HG03103 (cell line): ENCODE measurements at regions not wholly inside any gene's neighbourhood (a gene's known extent, or its start where the extent isn't known, plus 50 kb on each side); places are given as distances from the start of the nearest gene placed in this dataset.
"Not testable (repeated sequence)": the region's sequence is repeated elsewhere in the genome, so short reads cannot be mapped to it uniquely, and the experiment has no call there.

Source experiments
- ATAC-seq: cut with Tn5 transposase; IDR thresholded peaks from one replicate; pipeline ENCODE4 v1.9.1; 2021; ENCODE audit warnings: low read depth; ENCODE audit not compliant: unreplicated experiment

GRCh38 chr20:12913781-12914443 is 94.9 kb upstream of the SPTLC3 start:
- no peak for ATAC-seq

GRCh38 chr20:12914804-12915203 is 94.0 kb upstream of the SPTLC3 start:
- no peak for ATAC-seq

DNA sequence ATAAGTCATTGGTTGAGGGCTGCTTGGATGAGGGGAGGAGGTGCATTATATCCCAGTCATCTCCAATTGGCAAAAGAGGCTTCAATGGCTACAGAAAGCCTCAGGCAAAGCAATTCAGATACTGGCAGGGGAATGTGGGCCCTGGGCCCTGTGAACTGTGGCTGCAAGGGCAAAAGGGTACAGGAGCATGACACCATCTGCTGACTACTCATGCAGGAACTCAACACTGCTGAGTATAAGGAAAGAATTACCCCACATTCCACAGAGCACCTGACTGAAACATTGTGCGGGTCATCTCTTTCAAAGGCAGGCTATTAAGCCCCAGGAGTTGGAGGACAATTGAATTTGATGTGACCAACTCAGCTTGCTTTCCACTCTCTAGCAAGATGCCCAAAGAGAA is 92.1 kb upstream of the SPTLC3 start:
- ATAC-seq = no peak

DNA sequence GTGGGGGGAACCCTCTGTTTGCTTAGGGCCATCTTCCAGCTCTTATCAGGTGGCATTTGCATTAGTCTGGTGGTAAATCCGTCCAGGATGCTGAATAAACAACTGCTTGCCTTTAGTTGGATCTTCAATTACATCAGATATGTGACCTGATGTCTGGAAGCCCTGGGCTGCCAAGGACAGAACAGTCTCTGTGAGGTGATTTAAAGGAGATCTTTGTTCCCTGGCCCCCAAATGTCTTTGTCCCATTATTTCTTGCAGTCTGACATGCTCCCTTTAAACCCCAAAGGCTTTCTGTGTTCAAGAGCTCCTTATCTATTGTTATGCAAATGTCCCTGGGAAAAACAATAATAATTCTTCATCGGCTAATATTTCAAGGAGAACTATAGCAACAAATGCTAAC is 84.6 kb upstream of the SPTLC3 start:
- no peak for ATAC-seq

DNA sequence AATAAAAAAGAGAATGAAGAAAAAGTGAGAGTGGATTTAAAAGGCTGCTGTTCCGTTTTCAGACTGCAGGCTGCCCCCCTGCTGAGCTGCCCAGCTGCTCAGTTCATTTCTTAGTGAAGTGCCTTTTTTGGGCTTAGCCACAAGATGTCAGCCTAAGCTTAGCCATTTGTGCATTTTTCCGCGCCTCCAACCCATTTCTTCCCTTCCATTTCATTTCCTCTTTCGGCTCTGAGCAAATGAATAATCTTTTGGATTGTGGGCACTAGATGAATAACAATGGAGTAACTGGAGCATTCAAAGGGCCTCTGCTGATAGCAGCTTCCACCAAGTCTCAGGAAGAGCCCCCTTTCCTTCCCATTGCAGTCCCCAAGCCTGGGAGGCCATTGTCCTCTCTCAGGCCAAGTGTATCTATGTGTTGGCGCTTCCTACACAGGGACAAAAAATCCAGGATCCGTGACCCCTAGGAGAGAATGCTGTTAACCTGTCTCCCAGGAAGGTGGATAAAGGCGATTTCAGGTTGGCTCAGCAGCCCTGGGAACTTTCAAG is 83.5 kb upstream of the SPTLC3 start:
- ATAC-seq = peak; percentile 98

- ATAC-seq = no peak
Observed at GRCh38 chr20:12925863-12926793, 82.6 kb upstream of the SPTLC3 start.

GRCh38 chr20:12927489-12927888 is 81.3 kb upstream of the SPTLC3 start:
- no peak for ATAC-seq

DNA sequence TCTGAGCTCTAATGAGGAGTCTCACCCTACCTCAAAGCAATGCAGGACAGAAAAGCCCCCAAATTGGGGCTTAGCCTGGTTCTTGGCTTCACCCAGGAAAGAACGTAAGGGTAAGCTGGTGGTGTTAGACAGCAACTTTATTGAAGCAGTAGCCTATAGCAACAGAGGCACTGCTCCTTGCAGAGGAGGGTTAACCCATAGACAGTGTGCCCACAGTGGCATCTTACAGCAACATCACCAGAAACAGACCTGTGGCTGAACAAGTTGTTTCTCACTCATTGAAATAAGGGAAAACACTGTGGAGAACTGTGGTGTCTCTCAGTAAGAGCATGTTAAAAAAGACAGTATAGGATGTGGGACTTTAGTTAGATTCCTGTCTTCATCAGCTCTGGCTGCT is 80.4 kb upstream of the SPTLC3 start:
- no peak for ATAC-seq

DNA sequence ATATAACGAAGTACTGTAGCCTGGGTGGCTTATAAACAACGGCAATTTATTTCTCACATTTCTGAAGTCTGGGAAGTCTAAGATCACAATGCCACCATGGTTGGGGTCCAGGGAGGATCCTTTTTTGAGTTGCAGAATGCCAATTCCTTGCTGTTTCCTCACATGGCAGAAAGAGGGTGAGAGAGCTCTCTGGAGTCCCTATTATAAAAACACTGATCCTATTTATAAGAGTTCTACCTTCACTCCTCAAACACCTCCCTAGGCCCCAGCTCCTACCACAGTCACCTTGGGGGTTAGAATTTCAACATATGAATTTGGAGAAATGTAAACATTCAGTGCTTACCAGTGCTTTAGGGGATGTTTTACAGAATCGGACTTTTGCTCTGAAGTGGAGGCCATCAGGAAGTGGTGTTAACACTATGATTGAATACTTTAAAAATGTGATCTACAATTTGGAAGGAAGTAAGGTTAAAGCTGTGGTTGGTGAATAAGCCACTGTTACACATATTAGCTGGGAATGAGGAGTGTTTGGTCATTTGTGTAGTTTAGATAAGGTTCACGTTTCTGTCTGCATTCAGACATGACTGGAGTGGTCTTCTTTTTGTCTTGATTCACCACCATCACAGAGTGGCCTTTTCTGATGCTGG is 79.9 kb upstream of the SPTLC3 start:
- ATAC-seq = no peak

DNA sequence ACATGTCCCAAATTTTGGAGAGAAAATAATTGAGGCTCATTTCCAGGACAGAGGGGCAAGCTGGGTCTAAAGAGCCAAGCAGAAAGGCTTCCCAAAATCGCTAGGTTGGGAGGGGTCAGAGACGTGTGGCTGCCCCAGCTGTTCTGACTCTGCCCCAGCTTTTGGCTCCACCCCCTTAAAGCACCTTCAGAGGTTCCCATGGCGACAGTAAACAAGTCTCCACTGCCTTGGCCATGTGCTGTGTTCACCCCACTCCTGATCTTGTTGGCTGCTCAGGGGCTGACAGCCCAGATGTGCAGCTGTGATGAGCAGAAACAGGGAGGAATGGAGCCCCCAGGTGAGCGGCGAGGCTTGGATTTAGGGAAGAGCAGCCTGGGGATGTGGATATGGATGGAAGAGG is 72.8 kb upstream of the SPTLC3 start:
- ATAC-seq = no peak

GRCh38 chr20:12936524-12936923 is 72.2 kb upstream of the SPTLC3 start:
- ATAC-seq = no peak

DNA sequence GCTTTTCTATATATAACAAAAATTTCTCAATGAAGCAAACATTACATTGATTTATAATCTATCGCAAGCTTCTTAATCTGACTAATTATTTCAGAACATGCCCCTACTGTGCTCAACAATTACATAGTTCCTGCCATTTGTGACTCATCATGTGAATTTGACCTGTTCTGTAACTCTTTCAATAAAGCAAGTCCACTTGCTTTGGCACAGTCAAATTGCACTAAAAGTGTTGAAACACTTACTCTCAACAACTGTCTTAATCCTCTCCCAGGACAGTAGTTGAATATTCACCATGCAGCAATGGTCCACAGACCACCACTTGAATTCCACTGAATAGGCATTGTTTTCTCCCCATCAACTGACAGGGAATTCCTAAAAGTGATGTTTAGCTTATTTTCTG is 67.7 kb upstream of the SPTLC3 start:
- no peak for ATAC-seq

- ATAC-seq = no peak
Observed at GRCh38 chr20:12942123-12942522, 66.6 kb upstream of the SPTLC3 start.

GRCh38 chr20:12946789-12947188 is 62.0 kb upstream of the SPTLC3 start:
- no peak for ATAC-seq

DNA sequence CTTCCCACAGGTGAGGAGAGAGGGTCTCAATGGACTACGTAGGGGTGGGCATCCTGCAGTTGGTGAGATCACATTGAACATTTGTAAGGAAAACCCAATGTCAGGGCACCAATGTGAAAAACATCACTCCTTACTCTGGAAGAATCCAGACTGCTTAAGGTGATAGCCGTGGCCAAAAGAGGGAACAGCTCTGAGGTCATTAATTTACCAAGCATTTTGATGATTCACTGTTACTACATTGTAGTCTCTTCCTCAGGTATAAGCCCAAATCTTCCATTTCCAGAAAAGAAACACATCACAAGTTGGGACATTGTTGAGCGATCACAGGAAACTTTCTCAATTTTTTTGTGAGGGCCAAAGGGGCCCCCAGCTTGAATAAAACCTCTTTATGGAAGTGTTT is 61.1 kb upstream of the SPTLC3 start:
- ATAC-seq = no peak

DNA sequence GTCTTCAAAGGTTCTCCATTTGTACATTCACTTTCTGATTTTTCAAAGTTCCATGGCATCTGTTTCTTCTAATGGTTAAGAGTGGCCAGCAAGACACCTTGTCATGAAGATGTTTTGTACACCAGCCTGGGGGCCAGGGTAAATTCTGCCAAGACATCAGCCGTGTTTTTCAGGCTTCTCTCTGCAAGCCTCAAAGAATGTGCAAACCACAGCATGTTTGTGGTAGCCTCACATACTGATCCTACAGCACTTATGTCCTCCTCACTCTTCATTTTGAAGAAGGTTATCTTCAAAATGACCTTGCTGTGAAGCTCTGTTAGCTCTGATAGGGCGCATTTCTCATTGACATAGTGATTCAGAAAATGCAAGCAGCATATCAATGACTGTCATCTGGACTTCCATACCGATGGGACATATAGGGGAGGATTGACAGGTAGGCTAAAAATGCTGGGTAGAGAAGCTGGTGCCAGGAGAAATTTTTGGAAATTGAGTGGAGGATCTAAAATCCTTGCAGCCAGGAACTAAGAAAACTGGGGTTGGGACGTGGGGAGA is 59.3 kb upstream of the SPTLC3 start:
- no peak for ATAC-seq

DNA sequence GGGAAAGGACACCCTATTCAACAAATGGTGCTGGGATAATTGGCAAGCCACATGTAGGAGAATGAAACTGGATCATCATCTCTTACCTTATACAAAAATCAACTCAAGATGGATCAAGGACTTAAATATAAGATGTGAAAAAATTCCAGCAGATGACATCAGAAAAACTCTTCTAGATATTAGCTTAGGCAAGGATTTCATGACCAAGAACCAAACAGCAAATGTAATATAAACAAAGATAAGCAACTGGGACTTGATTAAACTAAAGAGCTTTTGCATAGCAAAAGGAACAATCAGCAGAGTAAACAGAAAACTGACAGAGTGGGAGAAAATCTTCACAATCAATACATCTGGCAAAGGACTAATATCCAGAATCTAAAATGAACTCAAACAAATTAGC is 54.5 kb upstream of the SPTLC3 start:
- not testable (repeated sequence) for ATAC-seq

GRCh38 chr20:12955611-12956010 is 53.2 kb upstream of the SPTLC3 start:
- no peak for ATAC-seq

- no peak for ATAC-seq
Observed at GRCh38 chr20:12956303-12956702, 52.5 kb upstream of the SPTLC3 start.

DNA sequence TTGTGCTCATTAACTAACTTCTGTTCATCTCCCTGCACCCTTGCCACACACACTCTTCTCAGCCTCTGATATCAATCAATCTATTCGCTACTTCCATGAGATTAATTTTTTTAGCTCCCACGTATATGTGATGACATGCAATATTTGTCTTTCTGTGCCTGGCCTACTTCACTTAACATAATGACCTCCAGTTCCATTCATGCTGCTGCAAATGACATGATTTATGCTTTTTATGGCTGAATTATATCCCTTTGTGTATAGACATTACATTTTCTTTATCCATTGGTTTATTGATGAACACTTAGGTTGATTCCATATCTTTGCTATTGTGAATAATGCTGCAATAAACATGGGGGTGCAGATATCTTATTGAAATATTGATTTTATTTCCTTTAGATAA is 50.8 kb upstream of the SPTLC3 start:
- no peak for ATAC-seq
